DMS53 (cell line): ENCODE measurements at regions not wholly inside any gene's neighbourhood (a gene's known extent, or its start where the extent isn't known, plus 50 kb on each side); places are given as distances from the start of the nearest gene placed in this dataset.

ENCODE experiments used
- DNase-seq: peaks from one replicate; lab custom pipeline; 2025; lab: John Stamatoyannopoulos, UW

GRCh38 chr22:44592126-44592823, 94.2 kb upstream of the RTL6 start:
- DNase-seq, result no peak

- DNase-seq, result no peak
Observed at GRCh38 chr22:44591146-44591790, 93.2 kb upstream of the RTL6 start.

- DNase-seq, result no peak
Observed at GRCh38 chr22:44590291-44590690, 92.3 kb upstream of the RTL6 start.

- DNase-seq, result no peak
Observed at GRCh38 chr22:44589831-44590230, 91.8 kb upstream of the RTL6 start.

- DNase-seq, result no peak
Observed at GRCh38 chr22:44588348-44588747, 90.3 kb upstream of the RTL6 start.

GRCh38 chr22:44587737-44588310, 89.8 kb upstream of the RTL6 start:
- no peak for DNase-seq

GRCh38 chr22:44586999-44587736, 89.1 kb upstream of the RTL6 start:
- peak; percentile 94 for DNase-seq

GRCh38 chr22:44586351-44586990, 88.4 kb upstream of the RTL6 start:
- DNase-seq, result peak; percentile 67

- no peak for DNase-seq
Observed at GRCh38 chr22:44585559-44586350, 87.7 kb upstream of the RTL6 start.

GRCh38 chr22:44584256-44584902, 86.3 kb upstream of the RTL6 start:
- DNase-seq, result peak; percentile 25

- DNase-seq, result no peak
Observed at GRCh38 chr22:44583854-44584253, 85.8 kb upstream of the RTL6 start.

GRCh38 chr22:44583061-44583760, 85.2 kb upstream of the RTL6 start:
- peak; percentile 20 for DNase-seq

- DNase-seq, result no peak
Observed at GRCh38 chr22:44582016-44582415, 84.0 kb upstream of the RTL6 start.

- no peak for DNase-seq
Observed at GRCh38 chr22:44581096-44581435, 83.0 kb upstream of the RTL6 start.

GRCh38 chr22:44580176-44581095, 82.4 kb upstream of the RTL6 start:
- DNase-seq, result no peak

GRCh38 chr22:44578516-44579230, 80.6 kb upstream of the RTL6 start:
- no peak for DNase-seq

- no peak for DNase-seq
Observed at GRCh38 chr22:44578110-44578457, 80.1 kb upstream of the RTL6 start.

GRCh38 chr22:44577391-44578109, 79.5 kb upstream of the RTL6 start:
- DNase-seq, result no peak
